Smooth muscle cell of the brain vasculature (primary cell): ENCODE measurements at regions not wholly inside any gene's neighbourhood (a gene's known extent, or its start where the extent isn't known, plus 50 kb on each side); places are given as distances from the start of the nearest gene placed in this dataset.
A peak's percentile ranks its signal among the peaks of the same experiment; 100 is the strongest.

ENCODE experiments used
- DNase-seq: peaks from one replicate; pipeline ENCODE4 v3.0.0-alpha.2; 2012; ENCODE audit warnings: low read depth, low spot score

- DNase-seq = no peak
Observed at GRCh38 chr13:105545811-105546210, 989.7 kb downstream of the EFNB2 start.

GRCh38 chr13:105543742-105544141, 991.7 kb downstream of the EFNB2 start:
- DNase-seq = no peak

GRCh38 chr13:105541565-105541964, 993.9 kb downstream of the EFNB2 start:
- DNase-seq = no peak

GRCh38 chr13:105538346-105538745, 997.1 kb downstream of the EFNB2 start:
- no peak for DNase-seq

GRCh38 chr13:105537113-105537512, 998.3 kb downstream of the EFNB2 start:
- DNase-seq = no peak

- DNase-seq = no peak
Observed at GRCh38 chr13:105530468-105530867, 1005.0 kb downstream of the EFNB2 start.

- DNase-seq = no peak
Observed at GRCh38 chr13:105527127-105527526, 1008.3 kb downstream of the EFNB2 start.

- peak; percentile 1 for DNase-seq
Observed at GRCh38 chr13:105519771-105520170, 1015.7 kb downstream of the EFNB2 start.

- DNase-seq = peak; percentile 2
Observed at GRCh38 chr13:105518086-105518485, 1017.4 kb downstream of the EFNB2 start.

- DNase-seq = no peak
Observed at GRCh38 chr13:105514401-105514800, 1021.1 kb downstream of the EFNB2 start.

GRCh38 chr13:105513448-105513847, 1022.0 kb downstream of the EFNB2 start:
- DNase-seq = no peak

- DNase-seq = no peak
Observed at GRCh38 chr13:105509981-105510762, 1025.3 kb downstream of the EFNB2 start.

- no peak for DNase-seq
Observed at GRCh38 chr13:105506463-105506862, 1029.0 kb downstream of the EFNB2 start.

GRCh38 chr13:105502193-105502592, 1033.3 kb downstream of the EFNB2 start:
- DNase-seq = no peak

- no peak for DNase-seq
Observed at GRCh38 chr13:105497597-105497996, 1037.9 kb downstream of the EFNB2 start.

- no peak for DNase-seq
Observed at GRCh38 chr13:105492216-105492615, 1043.2 kb downstream of the EFNB2 start.

GRCh38 chr13:105491345-105491744, 1044.1 kb downstream of the EFNB2 start:
- no peak for DNase-seq

GRCh38 chr13:105485081-105485480, 1050.4 kb downstream of the EFNB2 start:
- DNase-seq = no peak

- DNase-seq = no peak
Observed at GRCh38 chr13:105474983-105475610, 1060.4 kb downstream of the EFNB2 start.

- no peak for DNase-seq
Observed at GRCh38 chr13:105471673-105472072, 1063.8 kb downstream of the EFNB2 start.

- DNase-seq = no peak
Observed at GRCh38 chr13:105466376-105466775, 1069.1 kb downstream of the EFNB2 start.

- DNase-seq = no peak
Observed at GRCh38 chr13:105465745-105466144, 1069.7 kb downstream of the EFNB2 start, which contains the start of gene DAOA. Gene DAOA (plus strand): TSS chr13:105466045.

GRCh38 chr13:105465251-105465650, 1070.2 kb downstream of the EFNB2 start:
- DNase-seq = no peak
